ENCODE measurements at regions not wholly inside any gene's neighbourhood (a gene's known extent, or its start where the extent isn't known, plus 50 kb on each side); places are given as distances from the start of the nearest gene placed in this dataset.

GRCh38 chr13:90787007-90787406 is 560.5 kb upstream of the MIR17HG start:
- Histone ChIP-seq H3K36me3 (no peaks in the 10 kb centered on the region), H3K4me1 (no peaks in the 10 kb centered on the region), H3K27ac (no peak overlapping the region), H3K9me3 (no peaks in the 10 kb centered on the region), H3K27me3 (no peaks in the 10 kb centered on the region), H3K4me3 (no peak overlapping the region)
- DNase-seq: no peak
- TF ChIP-seq EP300 (IDR thresholded peaks at IDR 0.05): no peak
- TF ChIP-seq CTCF (IDR thresholded peaks at IDR 0.05): no peak
- TF ChIP-seq POLR2A (IDR thresholded peaks at IDR 0.05): no peak
- TF ChIP-seq POLR2AphosphoS5 (IDR thresholded peaks at IDR 0.05): no peak
- intact Hi-C loops (cut with DNase I): no loop called here

GRCh38 chr13:90792335-90792734 is 555.2 kb upstream of the MIR17HG start:
- H3K4me1 ChIP-seq: no peaks in the 10 kb centered on the region
- no peaks in the 10 kb centered on the region for H3K36me3 ChIP-seq
- no peak for TF ChIP-seq POLR2AphosphoS5 (IDR thresholded peaks at IDR 0.05)
- no peak for TF ChIP-seq POLR2A (IDR thresholded peaks at IDR 0.05)
- TF ChIP-seq CTCF (IDR thresholded peaks at IDR 0.05): no peak
- TF ChIP-seq EP300 (IDR thresholded peaks at IDR 0.05): no peak
- no peaks in the 10 kb centered on the region for H3K27me3 ChIP-seq
- H3K27ac ChIP-seq: no peak overlapping the region
- no peaks in the 10 kb centered on the region for H3K9me3 ChIP-seq
- no peak overlapping the region for H3K4me3 ChIP-seq
- DNase-seq: no peak
- intact Hi-C loops (cut with DNase I): no loop called here
- 75 to 84% methylated on average over 1 of the region's 1 CpG for WGBS, 2 donors

GRCh38 chr13:90793261-90793820 is 554.1 kb upstream of the MIR17HG start:
- WGBS, 2 donors: 81 to 82% methylated on average over 3 of the region's 3 CpGs
- intact Hi-C loops (cut with DNase I): no loop called here
- no peaks in the 10 kb centered on the region for H3K9me3 ChIP-seq

GRCh38 chr13:90796474-90796873 is 551.0 kb upstream of the MIR17HG start:
- H3K36me3 ChIP-seq: no peaks in the 10 kb centered on the region
- DNase-seq: no peak
- H3K27ac ChIP-seq: no peak overlapping the region
- H3K27me3 ChIP-seq: no peaks in the 10 kb centered on the region
- H3K9me3 ChIP-seq: no peaks in the 10 kb centered on the region
- no peak overlapping the region for H3K4me3 ChIP-seq
- 78 to 79% methylated on average over 4 of the region's 4 CpGs for WGBS, 2 donors
- H3K4me1 ChIP-seq: no peaks in the 10 kb centered on the region
- intact Hi-C loops (cut with DNase I): no loop called here
- no peak for TF ChIP-seq POLR2A (IDR thresholded peaks at IDR 0.05)

More at GRCh38 chr13:90793261-90793820, 554.1 kb upstream of the MIR17HG start:
- Histone ChIP-seq H3K36me3 (no peaks in the 10 kb centered on the region), H3K27me3 (no peaks in the 10 kb centered on the region), H3K4me3 (no peak overlapping the region), H3K27ac (no peak overlapping the region), H3K4me1 (no peaks in the 10 kb centered on the region)
- DNase-seq: no peak
- TF ChIP-seq POLR2A (IDR thresholded peaks at IDR 0.05) (no peak), POLR2AphosphoS5 (IDR thresholded peaks at IDR 0.05) (no peak), EP300 (IDR thresholded peaks at IDR 0.05) (no peak), CTCF (IDR thresholded peaks at IDR 0.05) (no peak)

- Histone ChIP-seq H3K27ac (no peak overlapping the region), H3K36me3 (no peaks in the 10 kb centered on the region), H3K9me3 (no peaks in the 10 kb centered on the region), H3K4me1 (no peaks in the 10 kb centered on the region), H3K4me3 (no peak overlapping the region), H3K27me3 (no peaks in the 10 kb centered on the region)
- DNase-seq: no peak
- TF ChIP-seq CTCF (IDR thresholded peaks at IDR 0.05) (no peak), POLR2AphosphoS5 (IDR thresholded peaks at IDR 0.05) (no peak), POLR2A (IDR thresholded peaks at IDR 0.05) (no peak), EP300 (IDR thresholded peaks at IDR 0.05) (no peak)
- WGBS, 2 donors: 91% methylated on average over 2 of the region's 2 CpGs
- intact Hi-C loops (cut with DNase I): no loop called here
These were observed 550.2 kb upstream of the MIR17HG start for GRCh38 chr13:90797335-90797734.

All from sigmoid colon (tissue), 6 donors.